ENCODE measurements at regions not wholly inside any gene's neighbourhood (a gene's known extent, or its start where the extent isn't known, plus 50 kb on each side); places are given as distances from the start of the nearest gene placed in this dataset.
A peak's percentile ranks its signal among the peaks of the same experiment; 100 is the strongest.

- no peak for DNase-seq
These were observed 183.5 kb upstream of the GDNF start for GRCh38 chr5:38023371-38023770.

GRCh38 chr5:38022631-38023030, 182.8 kb upstream of the GDNF start:
- no peak for DNase-seq

GRCh38 chr5:38018016-38018415, 178.2 kb upstream of the GDNF start:
- no peak for DNase-seq

GRCh38 chr5:38013107-38013506, 173.3 kb upstream of the GDNF start:
- DNase-seq, result no peak

GRCh38 chr5:38011668-38012188, 171.9 kb upstream of the GDNF start:
- DNase-seq, result peak in 1 of 2 experiments; percentile 23

- DNase-seq, result peak in 1 of 2 experiments; percentile 30
These were observed 170.0 kb upstream of the GDNF start for GRCh38 chr5:38009749-38010358.

GRCh38 chr5:38008198-38008597, 168.4 kb upstream of the GDNF start:
- DNase-seq, result no peak

- DNase-seq, result no peak
These were observed 159.8 kb upstream of the GDNF start for GRCh38 chr5:37999593-37999992.

- no peak for DNase-seq
These were observed 157.1 kb upstream of the GDNF start for GRCh38 chr5:37996918-37997317.

- no peak for DNase-seq
These were observed 154.9 kb upstream of the GDNF start for GRCh38 chr5:37994729-37995128.

GRCh38 chr5:37991301-37992299, 151.8 kb upstream of the GDNF start:
- no peak for DNase-seq

- DNase-seq, result no peak
These were observed 150.0 kb upstream of the GDNF start for GRCh38 chr5:37989884-37990283.

- no peak for DNase-seq
These were observed 148.7 kb upstream of the GDNF start for GRCh38 chr5:37988454-37989046.

GRCh38 chr5:37984300-37984699, 144.5 kb upstream of the GDNF start:
- DNase-seq, result no peak

- DNase-seq, result no peak
These were observed 143.6 kb upstream of the GDNF start for GRCh38 chr5:37983463-37983862.

GRCh38 chr5:37979559-37979958, 139.7 kb upstream of the GDNF start:
- no peak for DNase-seq

GRCh38 chr5:37975531-37975930, 135.7 kb upstream of the GDNF start:
- DNase-seq, result no peak

GRCh38 chr5:37971483-37972024, 131.7 kb upstream of the GDNF start:
- DNase-seq, result no peak

- DNase-seq, result no peak
These were observed 127.0 kb upstream of the GDNF start for GRCh38 chr5:37966871-37967270.

GRCh38 chr5:37966291-37966690, 126.5 kb upstream of the GDNF start:
- no peak for DNase-seq

GRCh38 chr5:37962389-37962788, 122.5 kb upstream of the GDNF start:
- DNase-seq, result no peak

- DNase-seq, result no peak
These were observed 117.4 kb upstream of the GDNF start for GRCh38 chr5:37957218-37957617.

- no peak for DNase-seq
These were observed 115.9 kb upstream of the GDNF start for GRCh38 chr5:37955748-37956147.
